ENCODE measurements at regions not wholly inside any gene's neighbourhood (a gene's known extent, or its start where the extent isn't known, plus 50 kb on each side); places are given as distances from the start of the nearest gene placed in this dataset.

- DNase-seq: no peak
- no peak overlapping the region for H3K4me3 Mint-ChIP-seq (ENCODE audit: unreplicated experiment)
- H3K27me3 Mint-ChIP-seq (ENCODE audit: unreplicated experiment): peaks cover 2% of the 10 kb centered on the region
- H3K9me3 Mint-ChIP-seq (ENCODE audit: unreplicated experiment): peaks cover 3% of the 10 kb centered on the region
- H3K27ac Mint-ChIP-seq (ENCODE audit: unreplicated experiment): no peak overlapping the region
- H3K4me1 Mint-ChIP-seq (ENCODE audit: low read depth, unreplicated experiment): peaks cover 11% of the 10 kb centered on the region
- no peaks in the 10 kb centered on the region for H3K36me3 Mint-ChIP-seq (ENCODE audit: unreplicated experiment)
- TF ChIP-seq CTCF (IDR thresholded peaks at IDR 0.05; ENCODE audit: partially characterized antibody, unreplicated experiment): no peak
Observed at GRCh38 chr1:60937720-60938119, 144.6 kb upstream of the NFIA start.

- Mint-ChIP-seq H3K4me1 (ENCODE audit: low read depth, unreplicated experiment) (peaks cover 11% of the 10 kb centered on the region), H3K36me3 (ENCODE audit: unreplicated experiment) (no peaks in the 10 kb centered on the region), H3K4me3 (ENCODE audit: unreplicated experiment) (no peak overlapping the region), H3K27me3 (ENCODE audit: unreplicated experiment) (peaks cover 2% of the 10 kb centered on the region), H3K9me3 (ENCODE audit: unreplicated experiment) (peaks cover 3% of the 10 kb centered on the region), H3K27ac (ENCODE audit: unreplicated experiment) (no peak overlapping the region)
- no peak for TF ChIP-seq CTCF (IDR thresholded peaks at IDR 0.05; ENCODE audit: partially characterized antibody, unreplicated experiment)
- DNase-seq: no peak
Observed at GRCh38 chr1:60936591-60937342, 145.6 kb upstream of the NFIA start.

GRCh38 chr1:60936163-60936562 lies 146.2 kb upstream of the NFIA start:
- TF ChIP-seq CTCF (IDR thresholded peaks at IDR 0.05; ENCODE audit: partially characterized antibody, unreplicated experiment): no peak
- Mint-ChIP-seq H3K27ac (ENCODE audit: unreplicated experiment) (no peak overlapping the region), H3K27me3 (ENCODE audit: unreplicated experiment) (peaks cover 2% of the 10 kb centered on the region), H3K36me3 (ENCODE audit: unreplicated experiment) (no peaks in the 10 kb centered on the region), H3K9me3 (ENCODE audit: unreplicated experiment) (peaks cover 3% of the 10 kb centered on the region), H3K4me3 (ENCODE audit: unreplicated experiment) (no peak overlapping the region), H3K4me1 (ENCODE audit: low read depth, unreplicated experiment) (peaks cover 11% of the 10 kb centered on the region)
- no peak for DNase-seq

GRCh38 chr1:60935599-60936110 lies 146.7 kb upstream of the NFIA start:
- H3K27ac Mint-ChIP-seq (ENCODE audit: unreplicated experiment): no peak overlapping the region
- TF ChIP-seq CTCF (IDR thresholded peaks at IDR 0.05; ENCODE audit: partially characterized antibody, unreplicated experiment): no peak
- no peaks in the 10 kb centered on the region for H3K36me3 Mint-ChIP-seq (ENCODE audit: unreplicated experiment)
- peaks cover 3% of the 10 kb centered on the region for H3K9me3 Mint-ChIP-seq (ENCODE audit: unreplicated experiment)
- peaks cover 11% of the 10 kb centered on the region for H3K4me1 Mint-ChIP-seq (ENCODE audit: low read depth, unreplicated experiment)
- H3K4me3 Mint-ChIP-seq (ENCODE audit: unreplicated experiment): no peak overlapping the region
- peaks cover 2% of the 10 kb centered on the region for H3K27me3 Mint-ChIP-seq (ENCODE audit: unreplicated experiment)
- no peak for DNase-seq

- H3K27ac Mint-ChIP-seq (ENCODE audit: unreplicated experiment): no peak overlapping the region
- DNase-seq: no peak
- H3K9me3 Mint-ChIP-seq (ENCODE audit: unreplicated experiment): no peaks in the 10 kb centered on the region
- H3K4me1 Mint-ChIP-seq (ENCODE audit: low read depth, unreplicated experiment): peaks cover 5% of the 10 kb centered on the region
- no peak for TF ChIP-seq CTCF (IDR thresholded peaks at IDR 0.05; ENCODE audit: partially characterized antibody, unreplicated experiment)
- no peak overlapping the region for H3K4me3 Mint-ChIP-seq (ENCODE audit: unreplicated experiment)
- H3K36me3 Mint-ChIP-seq (ENCODE audit: unreplicated experiment): no peaks in the 10 kb centered on the region
- H3K27me3 Mint-ChIP-seq (ENCODE audit: unreplicated experiment): no peaks in the 10 kb centered on the region
Observed at GRCh38 chr1:60930130-60930529, 152.2 kb upstream of the NFIA start.

Data from glutamatergic neuron (in vitro differentiated cells).